Prostate gland (tissue), 2 donors: ENCODE measurements at regions not wholly inside any gene's neighbourhood (a gene's known extent, or its start where the extent isn't known, plus 50 kb on each side); places are given as distances from the start of the nearest gene placed in this dataset.

ENCODE experiments used
- DNase-seq: peaks from one replicate; pipeline ENCODE4 v3.0.0-alpha.2; 2019; ENCODE audit warnings: low spot score
- H3K27ac ChIP-seq, 2 donors: fragments of 200-600 bp; sonication (generic); 2 replicates each; pipeline ENCODE4 v1.5.1; 2017 to 2019
- H3K27me3 ChIP-seq: fragments of 200-600 bp; sonication (generic); replicated peaks from 2 replicates; pipeline ENCODE4 v1.5.1; 2019; ENCODE audit not compliant: insufficient read depth
- H3K36me3 ChIP-seq, 2 donors: fragments of 200-600 bp; sonication (generic); 1 replicate in 1 of 2; 2 replicates in 1 of 2; pipeline versions ENCODE4 v1.5.1 to v1.8.1; 2017 to 2019
- H3K4me1 ChIP-seq: fragments of 200-600 bp; sonication (generic); replicated peaks from 2 replicates; pipeline ENCODE4 v1.5.1; 2019
- H3K4me3 ChIP-seq, 2 donors: fragments of 200-600 bp; sonication (generic); 2 replicates each; pipeline ENCODE4 v1.5.1; 2017 to 2019
- H3K9me3 ChIP-seq: fragments of 200-600 bp; sonication (generic); 2 replicates; pipeline ENCODE4 v1.5.1; 2017
- POLR2A ChIP-seq: fragments of 450-650 bp; IDR thresholded peaks from one replicate; pipeline ENCODE4 v1.6.1; 2016; ENCODE audit warnings: antibody characterized with exemption, mild to moderate bottlenecking
- POLR2AphosphoS5 ChIP-seq: sonication (generic); formaldehyde crosslinking; IDR thresholded peaks from one replicate; pipeline ENCODE4 v1.6.1; 2017; ENCODE audit warnings: antibody characterized with exemption
- WGBS: methylation state at CpG from one replicate; pipeline ENCODE4 v1.1.5; 2018; 5-methylcytosine and 5-hydroxymethylcytosine counted together
- intact Hi-C: fragments of 100-400 bp; cut with DNase I; formaldehyde crosslinking; loops from one replicate; pipeline ENCODE4 v1.14.2; 2022
- TF ChIP-seq, protein P1 (sequence below), 4 experiments: fragments of 200-600 bp in 2 of 4; fragments of 450-650 bp in 2 of 4; sonication (generic) in 2 of 4; IDR thresholded peaks; 1 replicate in 3 of 4; 2 replicates in 1 of 4; pipeline ENCODE4 v1.5.1; 2016 to 2019; ENCODE audit warnings: antibody characterized with exemption in 4 of 4, mild to moderate bottlenecking in 2 of 4, moderate library complexity in 2 of 4

DNA sequence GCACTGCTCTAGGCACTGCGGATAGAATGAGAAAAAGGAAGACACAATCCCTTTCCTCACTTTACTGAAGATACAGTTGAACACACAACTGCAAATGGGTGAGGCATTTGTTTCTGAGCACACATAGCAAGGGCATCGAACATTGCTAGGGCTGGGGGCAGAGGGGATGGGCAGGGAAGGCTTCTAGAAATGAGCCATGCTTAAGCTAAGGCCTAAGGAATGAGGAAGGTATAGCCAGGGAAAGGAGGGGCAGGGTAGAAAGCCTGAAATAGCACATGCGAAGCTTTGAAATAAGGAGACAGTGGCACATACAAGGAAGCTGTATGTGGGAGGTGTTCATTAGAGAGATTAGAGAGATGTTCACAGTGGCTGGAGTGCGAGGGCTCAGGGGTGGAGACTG is 92.7 kb downstream of the KIF4B start:
- DNase-seq = no peak
- 78% methylated on average over 4 of the region's 4 CpGs for WGBS
- H3K36me3 ChIP-seq = no peaks in the 10 kb centered on the region
- no peak overlapping the region for H3K4me3 ChIP-seq
- no peaks in the 10 kb centered on the region for H3K4me1 ChIP-seq
- H3K27me3 ChIP-seq = no peaks in the 10 kb centered on the region
- intact Hi-C loops = no loop called here
- H3K27ac ChIP-seq = no peak overlapping the region
- TF ChIP-seq, protein P1, sequence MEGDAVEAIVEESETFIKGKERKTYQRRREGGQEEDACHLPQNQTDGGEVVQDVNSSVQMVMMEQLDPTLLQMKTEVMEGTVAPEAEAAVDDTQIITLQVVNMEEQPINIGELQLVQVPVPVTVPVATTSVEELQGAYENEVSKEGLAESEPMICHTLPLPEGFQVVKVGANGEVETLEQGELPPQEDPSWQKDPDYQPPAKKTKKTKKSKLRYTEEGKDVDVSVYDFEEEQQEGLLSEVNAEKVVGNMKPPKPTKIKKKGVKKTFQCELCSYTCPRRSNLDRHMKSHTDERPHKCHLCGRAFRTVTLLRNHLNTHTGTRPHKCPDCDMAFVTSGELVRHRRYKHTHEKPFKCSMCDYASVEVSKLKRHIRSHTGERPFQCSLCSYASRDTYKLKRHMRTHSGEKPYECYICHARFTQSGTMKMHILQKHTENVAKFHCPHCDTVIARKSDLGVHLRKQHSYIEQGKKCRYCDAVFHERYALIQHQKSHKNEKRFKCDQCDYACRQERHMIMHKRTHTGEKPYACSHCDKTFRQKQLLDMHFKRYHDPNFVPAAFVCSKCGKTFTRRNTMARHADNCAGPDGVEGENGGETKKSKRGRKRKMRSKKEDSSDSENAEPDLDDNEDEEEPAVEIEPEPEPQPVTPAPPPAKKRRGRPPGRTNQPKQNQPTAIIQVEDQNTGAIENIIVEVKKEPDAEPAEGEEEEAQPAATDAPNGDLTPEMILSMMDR (IDR thresholded peaks at IDR 0.05) = no peak
- no peaks in the 10 kb centered on the region for H3K9me3 ChIP-seq

GRCh38 chr5:155113888-155114287 is 100.3 kb downstream of the KIF4B start:
- intact Hi-C loops = no loop called here
- H3K27me3 ChIP-seq = no peaks in the 10 kb centered on the region
- 64% methylated on average over 3 of the region's 3 CpGs for WGBS

DNA sequence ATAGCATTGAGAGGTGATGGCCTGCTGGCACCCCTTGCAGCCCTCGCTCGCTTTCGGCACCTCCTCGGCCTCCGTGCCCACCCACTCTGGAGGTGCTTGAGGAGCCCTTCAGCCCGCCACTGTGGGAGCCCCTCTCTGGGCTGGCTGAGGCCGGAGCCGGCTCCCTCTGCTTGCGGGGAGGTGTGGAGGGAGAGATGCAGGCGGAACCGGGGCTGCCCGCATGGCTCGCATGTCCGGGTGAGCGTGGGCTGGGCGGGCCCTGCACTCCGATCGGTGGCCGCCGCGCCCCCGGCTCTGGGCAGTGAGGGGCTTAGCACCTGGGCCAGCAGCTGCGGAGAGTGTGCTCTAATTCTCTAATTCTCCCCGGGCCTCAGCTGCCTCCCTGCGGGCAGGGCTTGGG is 101.1 kb downstream of the KIF4B start:
- Histone ChIP-seq H3K9me3 (no peaks in the 10 kb centered on the region), H3K4me1 (no peaks in the 10 kb centered on the region), H3K27ac (no peak overlapping the region), H3K36me3 (no peaks in the 10 kb centered on the region), H3K4me3 (no peak overlapping the region), H3K27me3 (no peaks in the 10 kb centered on the region)
- 88% methylated on average over 23 of the region's 25 CpGs for WGBS
- intact Hi-C loops = no loop called here
- no peak for DNase-seq
- TF ChIP-seq POLR2AphosphoS5 (no peak), POLR2A (no peak)
- TF ChIP-seq, protein P1 (IDR thresholded peaks at IDR 0.05) = no peak

More at GRCh38 chr5:155113888-155114287, 100.3 kb downstream of the KIF4B start:
- H3K27ac ChIP-seq = no peak overlapping the region
- no peaks in the 10 kb centered on the region for H3K4me1 ChIP-seq
- DNase-seq = no peak
- H3K36me3 ChIP-seq = no peaks in the 10 kb centered on the region
- no peak overlapping the region for H3K4me3 ChIP-seq
- no peaks in the 10 kb centered on the region for H3K9me3 ChIP-seq
- no peak for TF ChIP-seq POLR2A
- TF ChIP-seq, protein P1 (IDR thresholded peaks at IDR 0.05) = no peak
- no peak for TF ChIP-seq POLR2AphosphoS5

DNA sequence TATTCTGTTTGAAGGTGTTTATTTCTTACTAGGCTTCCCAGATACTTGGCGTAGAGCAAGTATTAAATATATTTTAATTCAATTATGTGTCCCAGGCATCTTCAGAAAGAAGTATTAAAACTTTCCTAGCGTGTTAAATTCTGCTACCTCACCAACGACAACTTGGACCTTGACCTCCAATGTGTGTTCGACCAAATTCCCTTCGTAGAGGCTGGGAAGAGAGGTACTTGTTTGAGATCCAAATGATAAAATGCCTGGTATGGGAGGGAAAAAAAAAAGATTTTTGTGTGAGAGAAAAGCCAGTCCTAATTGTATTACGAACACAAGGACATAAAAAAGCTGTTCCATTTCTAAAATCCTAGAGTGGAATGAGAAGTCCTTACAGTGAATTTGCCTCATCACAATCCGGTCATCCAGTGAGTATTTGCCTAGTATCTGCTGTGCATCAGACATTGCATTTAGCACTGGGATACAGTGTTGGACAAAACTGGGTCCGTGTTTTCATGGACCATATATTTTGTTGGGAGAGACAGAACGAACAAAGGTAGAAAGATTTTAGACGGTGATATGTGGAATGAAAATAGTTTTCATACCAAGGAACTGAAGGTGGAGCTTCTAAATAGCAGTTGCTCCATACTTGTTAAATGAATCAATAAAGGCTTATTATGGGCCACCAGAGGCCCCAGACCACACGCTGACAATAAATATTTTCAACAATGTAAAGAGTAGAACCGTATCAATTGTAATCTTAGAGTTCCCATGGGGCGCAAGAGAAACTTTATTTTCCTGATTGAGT is 103.1 kb downstream of the KIF4B start:
- WGBS = 48% methylated on average over 13 of the region's 13 CpGs
- H3K27ac ChIP-seq = no peak overlapping the region
- DNase-seq = no peak
- no peaks in the 10 kb centered on the region for H3K27me3 ChIP-seq
- TF ChIP-seq, protein P1 (IDR thresholded peaks at IDR 0.05) = no peak
- TF ChIP-seq POLR2A (no peak), POLR2AphosphoS5 (no peak)
- H3K36me3 ChIP-seq = no peaks in the 10 kb centered on the region
- intact Hi-C loops = no loop called here
- no peaks in the 10 kb centered on the region for H3K9me3 ChIP-seq
- no peaks in the 10 kb centered on the region for H3K4me1 ChIP-seq
- no peak overlapping the region for H3K4me3 ChIP-seq

DNA sequence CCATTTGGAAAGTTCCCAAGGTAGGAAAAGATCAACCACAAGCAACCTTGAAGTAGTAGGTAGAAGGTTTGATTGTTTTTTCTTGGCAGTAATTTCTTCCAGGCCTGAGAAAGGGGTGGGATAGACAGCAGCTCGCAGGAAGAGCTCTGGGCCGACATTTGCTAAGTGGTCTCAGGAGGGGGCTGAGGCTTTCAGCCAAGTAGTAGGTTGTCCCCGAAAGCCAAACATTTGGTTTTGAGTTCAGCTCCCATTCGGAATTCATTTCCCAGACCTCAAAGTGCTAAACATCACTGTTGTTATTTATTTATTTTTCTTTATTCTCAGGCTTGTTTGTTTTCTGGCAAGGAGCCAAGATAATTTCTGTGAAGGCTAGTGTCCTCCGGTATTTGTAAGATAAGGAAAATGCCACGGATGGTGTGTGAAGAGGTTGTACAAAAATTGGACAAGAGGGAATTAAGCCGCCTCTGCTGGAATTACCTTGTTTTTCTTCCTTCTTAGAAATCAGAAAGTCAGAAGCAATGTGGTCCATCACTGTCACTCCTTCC is 112.1 kb downstream of the KIF4B start:
- Histone ChIP-seq H3K4me1 (no peaks in the 10 kb centered on the region), H3K9me3 (no peaks in the 10 kb centered on the region), H3K4me3 (no peak overlapping the region), H3K27me3 (no peaks in the 10 kb centered on the region), H3K27ac (no peak overlapping the region), H3K36me3 (no peaks in the 10 kb centered on the region)
- intact Hi-C loops = no loop called here
- no peak for DNase-seq
- TF ChIP-seq POLR2A = no peak
- TF ChIP-seq, protein P1 (IDR thresholded peaks at IDR 0.05) = no peak
- TF ChIP-seq POLR2AphosphoS5 = no peak
- WGBS = 45% methylated on average over 7 of the region's 7 CpGs
